Neural cell (in vitro differentiated cells): ENCODE measurements at regions not wholly inside any gene's neighbourhood (a gene's known extent, or its start where the extent isn't known, plus 50 kb on each side); places are given as distances from the start of the nearest gene placed in this dataset.

ENCODE experiments used
- H2AFZ ChIP-seq: fragments of 200-600, 300-800 bp; sonication (generic), shearing (Covaris generic); 2 replicates; pipeline ENCODE4 v1.6.0; 2014; ENCODE audit warnings: low read depth, mild to moderate bottlenecking, antibody characterized with exemption, low read length, moderate library complexity
- H3F3A ChIP-seq: fragments of 200-600 bp; shearing (Covaris generic); 2 replicates; pipeline ENCODE4 v1.6.1; 2016; ENCODE audit warnings: mild to moderate bottlenecking, moderate library complexity, mixed read lengths, antibody characterized with exemption, low read length; ENCODE audit not compliant: insufficient read depth, poor library complexity, severe bottlenecking
- H3K27ac ChIP-seq: fragments of 200-600, 300-800 bp; sonication (generic), shearing (Covaris generic); 2 replicates; pipeline ENCODE4 v1.5.1; 2014; ENCODE audit warnings: mild to moderate bottlenecking, low read length, moderate library complexity
- H3K27me3 ChIP-seq: fragments of 300-800, 200-600 bp; sonication (generic), shearing (Covaris generic); 2 replicates; pipeline ENCODE4 v1.6.0; 2014; ENCODE audit warnings: mild to moderate bottlenecking, low read depth, low read length, moderate library complexity; ENCODE audit not compliant: insufficient read depth
- H3K36me3 ChIP-seq: fragments of 300-800, 200-600 bp; sonication (generic), shearing (Covaris generic); 2 replicates; pipeline ENCODE4 v1.5.1; 2014; ENCODE audit warnings: mild to moderate bottlenecking, antibody characterized with exemption, low read length, moderate library complexity; ENCODE audit not compliant: insufficient read depth
- H3K4me2 ChIP-seq: fragments of 300-800, 200-600 bp; sonication (generic), shearing (Covaris generic); 2 replicates; pipeline ENCODE4 v1.6.0; 2014; ENCODE audit warnings: mild to moderate bottlenecking, low read length
- H3K4me3 ChIP-seq: fragments of 300-800, 200-600 bp; sonication (generic), shearing (Covaris generic); 2 replicates; pipeline ENCODE4 v1.5.1; 2014; ENCODE audit warnings: mild to moderate bottlenecking, low read length, moderate library complexity
- H3K79me2 ChIP-seq: fragments of 200-600 bp; shearing (Covaris generic); replicated peaks from 2 replicates; pipeline ENCODE4 v1.6.0; 2014; ENCODE audit warnings: mild to moderate bottlenecking, low read length, moderate library complexity; ENCODE audit not compliant: insufficient read depth
- H3K9ac ChIP-seq: fragments of 300-800, 200-600 bp; sonication (generic), shearing (Covaris generic); 2 replicates; pipeline ENCODE4 v1.6.1; 2016; ENCODE audit warnings: mild to moderate bottlenecking, low read length, mixed read lengths
- H3K9me2 ChIP-seq: fragments of 200-600 bp; shearing (Covaris generic); 2 replicates; pipeline ENCODE4 v1.6.1; 2016; ENCODE audit warnings: mild to moderate bottlenecking, low read length, mixed read lengths; ENCODE audit not compliant: insufficient read depth
- H3K9me3 ChIP-seq: fragments of 200-600, 300-800 bp; sonication (generic), shearing (Covaris generic); 2 replicates; pipeline ENCODE4 v1.6.1; 2016; ENCODE audit warnings: mild to moderate bottlenecking, mixed run types, low read length, moderate library complexity, mixed read lengths
- H4K20me1 ChIP-seq: fragments of 200-600 bp; shearing (Covaris generic); 2 replicates; pipeline ENCODE4 v1.6.1; 2016; ENCODE audit warnings: mild to moderate bottlenecking, mixed run types; ENCODE audit not compliant: insufficient read depth
- EP300 ChIP-seq: fragments of 450-650 bp; conservative IDR thresholded peaks from 2 replicates; pipeline ENCODE4 v1.6.1; 2014; ENCODE audit warnings: antibody characterized with exemption, mild to moderate bottlenecking, moderate library complexity; ENCODE audit not compliant: poor library complexity, severe bottlenecking
- EZH2 ChIP-seq: fragments of 200-600, 300-800 bp; shearing (Covaris generic), sonication (generic); IDR thresholded peaks from 2 replicates; pipeline ENCODE4 v1.6.1; 2014; ENCODE audit warnings: antibody characterized with exemption, low read length, borderline replicate concordance, mild to moderate bottlenecking; ENCODE audit not compliant: insufficient read depth, poor library complexity, severe bottlenecking
- MXI1 ChIP-seq: fragments of 450-650 bp; conservative IDR thresholded peaks from 2 replicates; pipeline ENCODE4 v1.6.1; 2014; ENCODE audit warnings: antibody characterized with exemption, mild to moderate bottlenecking; ENCODE audit not compliant: poor library complexity, severe bottlenecking
- POLR2AphosphoS5 ChIP-seq: IDR thresholded peaks from 2 replicates; pipeline ENCODE4 v1.6.1; 2012
- RAD21 ChIP-seq: fragments of 450-650 bp; conservative IDR thresholded peaks from 2 replicates; pipeline ENCODE4 v1.6.1; 2014; ENCODE audit warnings: antibody characterized with exemption, mild to moderate bottlenecking, moderate library complexity
- SMC3 ChIP-seq: fragments of 450-650 bp; conservative IDR thresholded peaks from 2 replicates; pipeline ENCODE4 v1.6.1; 2014; ENCODE audit warnings: antibody characterized with exemption, mild to moderate bottlenecking, moderate library complexity; ENCODE audit not compliant: poor library complexity
- TAF1 ChIP-seq: IDR thresholded peaks from 2 replicates; pipeline ENCODE4 v1.6.1; 2012; ENCODE audit warnings: low read depth
- TF ChIP-seq, protein P1 (sequence below): fragments of 450-650 bp; IDR thresholded peaks from 2 replicates; pipeline ENCODE4 v1.5.1; 2014; ENCODE audit warnings: antibody characterized with exemption, mild to moderate bottlenecking, moderate library complexity; ENCODE audit not compliant: poor library complexity, severe bottlenecking
- TF ChIP-seq, protein P2 (sequence below): IDR thresholded peaks from 2 replicates; pipeline ENCODE4 v1.6.1; 2012; ENCODE audit warnings: borderline replicate concordance

DNA sequence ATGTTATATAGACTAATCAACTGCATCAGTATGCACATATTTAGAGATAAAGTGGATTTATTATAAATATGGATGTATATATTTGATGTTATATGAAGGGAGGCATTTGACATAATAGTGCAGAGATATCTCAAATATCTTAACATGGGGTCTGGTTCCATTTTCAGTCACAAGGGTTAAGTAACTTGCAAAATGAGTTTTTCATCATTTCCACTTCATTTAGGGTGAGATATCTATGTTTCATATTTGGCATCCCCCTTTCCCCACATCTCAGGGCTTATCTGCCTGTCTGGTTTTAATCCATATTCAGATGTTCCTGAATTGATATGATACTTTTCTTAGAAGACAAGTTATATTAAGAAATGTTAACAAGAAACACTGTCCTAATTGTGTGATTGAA, 2141.2 kb downstream of the PCDH9 start (continued):
- TF ChIP-seq EZH2: no peak
- TF ChIP-seq POLR2AphosphoS5: no peak

DNA sequence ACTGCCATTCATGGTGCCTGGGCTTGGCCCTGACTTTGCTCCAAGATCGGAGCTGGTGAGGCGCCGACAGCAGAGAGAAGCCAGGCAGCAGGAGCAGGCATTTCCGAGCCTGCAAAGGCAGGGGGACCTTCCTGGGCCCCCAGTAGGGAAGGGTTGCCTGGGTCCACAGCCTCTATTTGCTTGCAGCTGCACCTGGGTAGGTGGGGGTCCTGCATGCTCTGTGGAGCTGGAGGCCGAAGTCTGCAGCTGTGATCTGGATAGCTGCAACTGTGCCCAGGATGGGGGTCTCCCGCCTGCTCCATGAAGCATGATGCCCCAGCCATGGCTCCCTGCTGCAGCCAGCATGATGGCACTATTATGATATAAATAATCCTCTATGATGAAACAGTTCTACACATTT, 2144.2 kb downstream of the PCDH9 start:
- H4K20me1 ChIP-seq: no peaks in the 10 kb centered on the region
- TF ChIP-seq EP300 (no peak), EZH2 (no peak), RAD21 (no peak), TAF1 (no peak), MXI1 (no peak), POLR2AphosphoS5 (no peak), SMC3 (no peak)
- TF ChIP-seq, protein P1, sequence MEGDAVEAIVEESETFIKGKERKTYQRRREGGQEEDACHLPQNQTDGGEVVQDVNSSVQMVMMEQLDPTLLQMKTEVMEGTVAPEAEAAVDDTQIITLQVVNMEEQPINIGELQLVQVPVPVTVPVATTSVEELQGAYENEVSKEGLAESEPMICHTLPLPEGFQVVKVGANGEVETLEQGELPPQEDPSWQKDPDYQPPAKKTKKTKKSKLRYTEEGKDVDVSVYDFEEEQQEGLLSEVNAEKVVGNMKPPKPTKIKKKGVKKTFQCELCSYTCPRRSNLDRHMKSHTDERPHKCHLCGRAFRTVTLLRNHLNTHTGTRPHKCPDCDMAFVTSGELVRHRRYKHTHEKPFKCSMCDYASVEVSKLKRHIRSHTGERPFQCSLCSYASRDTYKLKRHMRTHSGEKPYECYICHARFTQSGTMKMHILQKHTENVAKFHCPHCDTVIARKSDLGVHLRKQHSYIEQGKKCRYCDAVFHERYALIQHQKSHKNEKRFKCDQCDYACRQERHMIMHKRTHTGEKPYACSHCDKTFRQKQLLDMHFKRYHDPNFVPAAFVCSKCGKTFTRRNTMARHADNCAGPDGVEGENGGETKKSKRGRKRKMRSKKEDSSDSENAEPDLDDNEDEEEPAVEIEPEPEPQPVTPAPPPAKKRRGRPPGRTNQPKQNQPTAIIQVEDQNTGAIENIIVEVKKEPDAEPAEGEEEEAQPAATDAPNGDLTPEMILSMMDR: no peak
- TF ChIP-seq, protein P2, sequence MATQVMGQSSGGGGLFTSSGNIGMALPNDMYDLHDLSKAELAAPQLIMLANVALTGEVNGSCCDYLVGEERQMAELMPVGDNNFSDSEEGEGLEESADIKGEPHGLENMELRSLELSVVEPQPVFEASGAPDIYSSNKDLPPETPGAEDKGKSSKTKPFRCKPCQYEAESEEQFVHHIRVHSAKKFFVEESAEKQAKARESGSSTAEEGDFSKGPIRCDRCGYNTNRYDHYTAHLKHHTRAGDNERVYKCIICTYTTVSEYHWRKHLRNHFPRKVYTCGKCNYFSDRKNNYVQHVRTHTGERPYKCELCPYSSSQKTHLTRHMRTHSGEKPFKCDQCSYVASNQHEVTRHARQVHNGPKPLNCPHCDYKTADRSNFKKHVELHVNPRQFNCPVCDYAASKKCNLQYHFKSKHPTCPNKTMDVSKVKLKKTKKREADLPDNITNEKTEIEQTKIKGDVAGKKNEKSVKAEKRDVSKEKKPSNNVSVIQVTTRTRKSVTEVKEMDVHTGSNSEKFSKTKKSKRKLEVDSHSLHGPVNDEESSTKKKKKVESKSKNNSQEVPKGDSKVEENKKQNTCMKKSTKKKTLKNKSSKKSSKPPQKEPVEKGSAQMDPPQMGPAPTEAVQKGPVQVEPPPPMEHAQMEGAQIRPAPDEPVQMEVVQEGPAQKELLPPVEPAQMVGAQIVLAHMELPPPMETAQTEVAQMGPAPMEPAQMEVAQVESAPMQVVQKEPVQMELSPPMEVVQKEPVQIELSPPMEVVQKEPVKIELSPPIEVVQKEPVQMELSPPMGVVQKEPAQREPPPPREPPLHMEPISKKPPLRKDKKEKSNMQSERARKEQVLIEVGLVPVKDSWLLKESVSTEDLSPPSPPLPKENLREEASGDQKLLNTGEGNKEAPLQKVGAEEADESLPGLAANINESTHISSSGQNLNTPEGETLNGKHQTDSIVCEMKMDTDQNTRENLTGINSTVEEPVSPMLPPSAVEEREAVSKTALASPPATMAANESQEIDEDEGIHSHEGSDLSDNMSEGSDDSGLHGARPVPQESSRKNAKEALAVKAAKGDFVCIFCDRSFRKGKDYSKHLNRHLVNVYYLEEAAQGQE: no peak
- H3K27ac ChIP-seq: no peak overlapping the region

DNA sequence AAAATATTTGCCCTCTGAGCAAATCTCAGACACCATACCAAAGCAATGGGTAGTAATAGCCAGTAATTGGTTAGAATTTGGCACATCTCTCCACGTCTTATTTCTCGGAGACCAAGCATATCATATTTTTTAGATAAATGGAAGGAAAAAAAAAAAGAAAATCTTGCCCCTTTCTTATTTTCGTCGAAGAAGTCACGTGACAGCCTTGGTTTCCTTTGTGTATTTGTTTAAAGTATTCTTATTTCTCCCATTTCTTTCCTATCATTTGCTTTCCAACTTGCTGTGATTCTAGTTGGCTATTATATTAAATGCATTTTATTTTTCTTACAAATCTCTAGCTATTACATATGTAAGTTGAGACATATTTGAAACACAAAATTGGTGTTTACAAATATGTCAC, 2155.9 kb downstream of the PCDH9 start:
- Histone ChIP-seq H3K4me2 (no peak overlapping the region), H3K4me3 (no peak overlapping the region), H3K36me3 (no peaks in the 10 kb centered on the region), H3K9me3 (no peaks in the 10 kb centered on the region), H3K9me2 (no peaks in the 10 kb centered on the region), H4K20me1 (no peaks in the 10 kb centered on the region), H3K9ac (no peak overlapping the region), H3K27ac (no peak overlapping the region), H3K79me2 (no peaks in the 10 kb centered on the region), H3F3A (no peaks in the 10 kb centered on the region), H2AFZ (no peak overlapping the region), H3K27me3 (no peaks in the 10 kb centered on the region)
- TF ChIP-seq, protein P1: no peak
- TF ChIP-seq EP300 (no peak), RAD21 (no peak), EZH2 (no peak), POLR2AphosphoS5 (no peak), MXI1 (no peak), TAF1 (no peak), SMC3 (no peak)
- TF ChIP-seq, protein P2: no peak

More for the DNA sequence above, 2144.2 kb downstream of the PCDH9 start:
- Histone ChIP-seq H3K4me3 (no peak overlapping the region), H3K9ac (no peak overlapping the region), H2AFZ (no peak overlapping the region), H3K9me2 (no peaks in the 10 kb centered on the region), H3F3A (no peaks in the 10 kb centered on the region), H3K27me3 (no peaks in the 10 kb centered on the region), H3K79me2 (no peaks in the 10 kb centered on the region), H3K36me3 (no peaks in the 10 kb centered on the region), H3K9me3 (no peaks in the 10 kb centered on the region), H3K4me2 (no peak overlapping the region)
